Mesothelial cell of epicardium (in vitro differentiated cells): ENCODE measurements at regions not wholly inside any gene's neighbourhood (a gene's known extent, or its start where the extent isn't known, plus 50 kb on each side); places are given as distances from the start of the nearest gene placed in this dataset.
A peak's percentile ranks its signal among the peaks of the same experiment; 100 is the strongest.

Experiments used
- DNase-seq, 2 experiments: peaks; one replicate each; pipeline ENCODE4 v3.0.0; 2021; ENCODE audit warnings: low spot score in 2 of 2; ENCODE audit not compliant: unreplicated experiment in 2 of 2
- H3K27ac Mint-ChIP-seq: 2 replicates; pipeline ENCODE4 v1.8.0; 2021; ENCODE audit warnings: mixed read lengths
- H3K27me3 Mint-ChIP-seq: 2 replicates; pipeline ENCODE4 v1.8.0; 2021; ENCODE audit warnings: low read depth, mixed read lengths
- H3K36me3 Mint-ChIP-seq: 2 replicates; pipeline ENCODE4 v1.8.0; 2021; ENCODE audit warnings: mixed read lengths
- H3K4me1 Mint-ChIP-seq: 2 replicates; pipeline ENCODE4 v1.8.0; 2021; ENCODE audit warnings: mixed read lengths
- H3K4me3 Mint-ChIP-seq: 2 replicates; pipeline ENCODE4 v1.8.0; 2021; ENCODE audit warnings: mild to moderate bottlenecking, moderate library complexity, mixed read lengths
- H3K9me3 Mint-ChIP-seq: 2 replicates; pipeline ENCODE4 v1.8.0; 2021; ENCODE audit warnings: mixed read lengths
- TF ChIP-seq, protein P1 (sequence below): fragments of 200-600 bp; sonication (generic); IDR thresholded peaks from one replicate; pipeline ENCODE4 v1.5.0; 2021; ENCODE audit warnings: antibody characterized with exemption; ENCODE audit not compliant: unreplicated experiment

DNA sequence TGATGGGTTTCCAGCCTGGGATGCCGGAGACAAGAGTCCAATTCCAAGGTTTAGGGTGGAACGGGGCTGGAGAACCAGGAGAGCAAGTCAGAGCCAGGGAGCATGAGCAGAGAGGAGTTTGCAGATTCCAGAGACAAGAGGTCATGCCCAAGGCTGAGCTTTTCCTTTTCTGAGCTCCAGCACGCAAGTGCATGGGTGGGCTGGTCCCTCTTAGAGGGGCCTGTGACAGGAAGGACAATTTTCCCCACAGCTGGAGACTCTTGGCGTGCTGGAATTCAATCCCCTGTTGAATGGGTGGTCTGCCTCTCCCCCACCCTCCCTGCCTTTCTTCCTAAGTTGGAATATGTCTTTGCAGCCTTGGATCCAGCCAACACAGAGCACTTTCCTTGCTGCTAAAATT is 431.9 kb downstream of the BCL11B start:
- Mint-ChIP-seq H3K27me3 (no peaks in the 10 kb centered on the region), H3K4me3 (no peak overlapping the region), H3K9me3 (no peaks in the 10 kb centered on the region), H3K4me1 (peaks cover 5% of the 10 kb centered on the region), H3K36me3 (no peaks in the 10 kb centered on the region), H3K27ac (no peak overlapping the region)
- TF ChIP-seq, protein P1, sequence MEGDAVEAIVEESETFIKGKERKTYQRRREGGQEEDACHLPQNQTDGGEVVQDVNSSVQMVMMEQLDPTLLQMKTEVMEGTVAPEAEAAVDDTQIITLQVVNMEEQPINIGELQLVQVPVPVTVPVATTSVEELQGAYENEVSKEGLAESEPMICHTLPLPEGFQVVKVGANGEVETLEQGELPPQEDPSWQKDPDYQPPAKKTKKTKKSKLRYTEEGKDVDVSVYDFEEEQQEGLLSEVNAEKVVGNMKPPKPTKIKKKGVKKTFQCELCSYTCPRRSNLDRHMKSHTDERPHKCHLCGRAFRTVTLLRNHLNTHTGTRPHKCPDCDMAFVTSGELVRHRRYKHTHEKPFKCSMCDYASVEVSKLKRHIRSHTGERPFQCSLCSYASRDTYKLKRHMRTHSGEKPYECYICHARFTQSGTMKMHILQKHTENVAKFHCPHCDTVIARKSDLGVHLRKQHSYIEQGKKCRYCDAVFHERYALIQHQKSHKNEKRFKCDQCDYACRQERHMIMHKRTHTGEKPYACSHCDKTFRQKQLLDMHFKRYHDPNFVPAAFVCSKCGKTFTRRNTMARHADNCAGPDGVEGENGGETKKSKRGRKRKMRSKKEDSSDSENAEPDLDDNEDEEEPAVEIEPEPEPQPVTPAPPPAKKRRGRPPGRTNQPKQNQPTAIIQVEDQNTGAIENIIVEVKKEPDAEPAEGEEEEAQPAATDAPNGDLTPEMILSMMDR: no peak
- no peak for DNase-seq

DNA sequence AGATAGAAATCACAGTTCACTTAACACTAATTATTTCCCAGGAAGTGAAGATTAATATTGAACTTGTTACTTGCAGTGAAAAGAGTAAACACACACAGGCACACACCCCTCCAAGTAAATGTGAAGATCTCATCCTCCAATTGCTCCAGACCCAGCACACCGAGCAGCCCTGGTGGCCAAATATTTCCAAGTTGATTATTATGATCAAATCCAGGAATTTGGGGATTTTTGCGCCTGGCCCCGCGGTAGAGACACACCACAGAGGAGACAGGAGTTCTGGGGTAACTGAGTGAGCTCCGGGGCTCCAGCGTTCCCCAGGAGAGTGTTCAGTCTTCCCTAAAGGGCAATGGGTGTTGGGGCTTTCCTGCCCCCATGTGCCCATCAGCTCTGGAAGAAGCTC is 431.5 kb downstream of the BCL11B start:
- no peaks in the 10 kb centered on the region for H3K9me3 Mint-ChIP-seq
- H3K4me1 Mint-ChIP-seq: peaks cover 5% of the 10 kb centered on the region
- DNase-seq: no peak
- H3K27me3 Mint-ChIP-seq: peaks cover 4% of the 10 kb centered on the region
- H3K36me3 Mint-ChIP-seq: no peaks in the 10 kb centered on the region
- no peak overlapping the region for H3K4me3 Mint-ChIP-seq
- H3K27ac Mint-ChIP-seq: no peak overlapping the region
- TF ChIP-seq, protein P1: no peak

DNA sequence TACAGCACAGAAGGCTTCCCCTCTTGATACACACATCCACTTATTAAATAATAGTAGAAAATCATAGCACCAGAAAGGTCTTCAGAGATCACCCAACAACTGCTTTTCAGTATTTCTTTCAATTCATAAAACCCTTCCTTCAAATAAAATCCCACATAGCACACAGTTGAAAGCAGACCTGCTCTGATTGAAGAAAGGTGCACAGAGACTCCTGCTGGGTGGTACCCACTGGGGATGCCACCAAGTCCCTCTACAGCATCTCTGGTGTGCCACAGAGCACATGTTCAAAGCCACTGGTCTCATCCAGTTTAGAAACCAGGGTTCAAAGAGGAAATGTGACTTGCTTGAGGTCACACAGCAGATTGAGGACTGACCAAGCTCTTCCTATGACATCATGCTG is 427.5 kb downstream of the BCL11B start:
- no peaks in the 10 kb centered on the region for H3K36me3 Mint-ChIP-seq
- TF ChIP-seq, protein P1: no peak
- H3K9me3 Mint-ChIP-seq: no peaks in the 10 kb centered on the region
- H3K4me3 Mint-ChIP-seq: no peak overlapping the region
- H3K4me1 Mint-ChIP-seq: peaks cover 5% of the 10 kb centered on the region
- DNase-seq: no peak
- H3K27ac Mint-ChIP-seq: peak overlapping the region; percentile 8
- peaks cover 8% of the 10 kb centered on the region for H3K27me3 Mint-ChIP-seq

DNA sequence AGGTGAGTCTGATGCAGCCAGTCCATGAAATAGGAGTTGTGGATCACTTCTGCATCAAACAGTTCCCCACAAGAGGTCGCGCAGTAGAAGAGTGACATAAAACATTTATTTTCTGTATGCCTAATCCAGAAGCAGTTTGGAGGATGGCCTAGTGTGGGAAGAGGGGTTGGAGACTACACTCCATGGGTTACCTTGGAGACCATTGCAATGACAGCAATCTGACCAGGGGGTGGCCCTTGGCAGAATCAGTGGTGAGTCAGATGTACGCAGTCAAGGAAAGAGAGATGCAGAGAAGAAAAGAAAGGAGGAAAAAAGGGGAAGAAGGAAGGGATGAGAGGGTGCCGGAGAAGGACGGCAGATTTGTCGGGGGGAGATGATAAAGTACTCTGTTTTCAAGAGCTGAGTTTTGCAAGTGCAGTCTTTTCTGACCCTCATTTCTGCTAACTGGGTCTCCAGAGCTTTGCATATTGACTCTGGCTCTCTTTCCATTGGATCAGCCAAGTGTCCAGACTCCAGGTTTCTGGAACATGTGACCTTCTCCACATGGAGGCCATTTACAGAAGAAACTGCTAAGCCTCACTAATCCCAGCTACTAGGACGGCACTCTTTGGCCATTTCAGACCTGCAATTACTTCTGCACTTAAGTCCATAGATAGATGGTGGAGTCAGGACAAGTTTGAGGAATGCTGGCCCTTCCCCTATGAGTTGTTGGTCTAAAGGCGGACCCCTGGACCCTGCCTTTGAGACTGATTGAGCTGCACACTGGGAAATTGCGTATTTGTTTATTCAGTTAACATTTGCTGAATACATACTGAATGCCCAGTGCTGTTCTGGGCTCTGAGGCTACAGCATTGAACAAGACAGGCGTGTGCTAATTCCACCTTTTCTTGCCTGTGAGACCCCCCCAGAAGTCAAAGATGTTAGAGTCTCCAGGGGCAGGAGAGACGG is 424.2 kb downstream of the BCL11B start:
- Mint-ChIP-seq H3K4me3 (no peak overlapping the region), H3K27me3 (peaks cover 8% of the 10 kb centered on the region), H3K27ac (no peak overlapping the region), H3K4me1 (peaks cover 5% of the 10 kb centered on the region), H3K9me3 (no peaks in the 10 kb centered on the region), H3K36me3 (no peaks in the 10 kb centered on the region)
- no peak for DNase-seq
- TF ChIP-seq, protein P1: no peak

DNA sequence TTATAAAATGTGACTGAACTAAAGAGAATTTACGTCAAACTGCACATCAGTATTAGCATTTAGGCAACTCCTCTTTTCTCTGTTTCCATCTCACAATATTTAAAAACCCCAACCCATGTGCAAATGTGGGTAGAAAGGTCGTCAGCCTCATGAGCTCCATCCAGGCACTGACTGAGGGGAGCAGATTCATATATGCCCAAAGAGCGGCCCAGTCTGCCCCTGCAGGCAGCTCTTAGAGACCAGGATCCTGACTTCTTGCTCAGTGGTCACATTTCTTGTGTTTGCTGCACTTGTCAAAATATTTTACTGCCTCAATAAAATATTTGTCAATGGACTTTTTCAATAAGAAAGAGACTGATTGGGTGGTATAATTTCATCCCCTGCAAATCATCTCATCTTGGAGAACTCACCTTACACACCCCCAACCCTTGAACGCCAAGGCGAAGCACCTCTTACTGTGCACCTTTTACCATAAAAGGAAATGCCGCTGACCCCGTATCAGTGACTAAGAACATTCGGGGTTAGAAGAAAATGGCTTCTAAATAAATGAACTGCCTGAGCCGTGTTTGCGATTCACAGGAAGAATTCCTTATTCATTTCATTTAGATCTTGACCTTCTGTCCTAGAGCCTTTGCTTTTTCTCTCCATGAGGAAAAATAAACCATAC is 418.8 kb downstream of the BCL11B start:
- no peak overlapping the region for H3K4me3 Mint-ChIP-seq
- H3K9me3 Mint-ChIP-seq: no peaks in the 10 kb centered on the region
- DNase-seq: no peak
- peaks cover 3% of the 10 kb centered on the region for H3K4me1 Mint-ChIP-seq
- H3K27ac Mint-ChIP-seq: no peak overlapping the region
- TF ChIP-seq, protein P1: no peak
- H3K27me3 Mint-ChIP-seq: peaks cover 8% of the 10 kb centered on the region
- no peaks in the 10 kb centered on the region for H3K36me3 Mint-ChIP-seq
